Endothelial cell (in vitro differentiated cells): ENCODE measurements at regions not wholly inside any gene's neighbourhood (a gene's known extent, or its start where the extent isn't known, plus 50 kb on each side); places are given as distances from the start of the nearest gene placed in this dataset.
"Not testable (repeated sequence)": the region's sequence is repeated elsewhere in the genome, so short reads cannot be mapped to it uniquely, and the experiment has no call there.

Experiments used
- DNase-seq: peaks from one replicate; pipeline ENCODE4 v3.0.0; 2021; ENCODE audit warnings: low spot score
- H3K27ac Mint-ChIP-seq: one replicate; pipeline ENCODE4 v1.8.0; 2021; ENCODE audit warnings: mixed read lengths, inconsistent platforms; ENCODE audit not compliant: unreplicated experiment
- H3K27me3 Mint-ChIP-seq: one replicate; pipeline ENCODE4 v1.8.0; 2021; ENCODE audit warnings: mild to moderate bottlenecking, moderate library complexity, mixed read lengths, inconsistent platforms; ENCODE audit not compliant: unreplicated experiment
- H3K36me3 Mint-ChIP-seq: one replicate; pipeline ENCODE4 v1.8.0; 2021; ENCODE audit warnings: mild to moderate bottlenecking, low read depth, mixed read lengths, inconsistent platforms; ENCODE audit not compliant: unreplicated experiment
- H3K4me1 Mint-ChIP-seq: one replicate; pipeline ENCODE4 v1.8.0; 2021; ENCODE audit warnings: mild to moderate bottlenecking, mixed read lengths, inconsistent platforms; ENCODE audit not compliant: unreplicated experiment
- H3K4me3 Mint-ChIP-seq: one replicate; pipeline ENCODE4 v1.8.0; 2021; ENCODE audit warnings: mild to moderate bottlenecking, mixed read lengths, inconsistent platforms; ENCODE audit not compliant: unreplicated experiment
- H3K9me3 Mint-ChIP-seq: one replicate; pipeline ENCODE4 v1.8.0; 2021; ENCODE audit warnings: mixed read lengths, inconsistent platforms; ENCODE audit not compliant: unreplicated experiment

GRCh38 chr1:149352205-149352604 lies 122.6 kb upstream of the NBPF19 start:
- H3K4me3 Mint-ChIP-seq, H3K9me3 Mint-ChIP-seq, H3K27ac Mint-ChIP-seq, H3K36me3 Mint-ChIP-seq, H3K4me1 Mint-ChIP-seq, DNase-seq, H3K27me3 Mint-ChIP-seq: not testable (repeated sequence)

GRCh38 chr1:149354579-149354978 lies 120.3 kb upstream of the NBPF19 start:
- not testable (repeated sequence) for H3K27ac Mint-ChIP-seq, H3K4me1 Mint-ChIP-seq, H3K27me3 Mint-ChIP-seq, H3K9me3 Mint-ChIP-seq, H3K36me3 Mint-ChIP-seq, H3K4me3 Mint-ChIP-seq, DNase-seq

GRCh38 chr1:149355748-149356147 lies 119.1 kb upstream of the NBPF19 start:
- not testable (repeated sequence) for H3K4me3 Mint-ChIP-seq, H3K4me1 Mint-ChIP-seq, H3K9me3 Mint-ChIP-seq, H3K27ac Mint-ChIP-seq, H3K27me3 Mint-ChIP-seq, H3K36me3 Mint-ChIP-seq, DNase-seq

- H3K9me3 Mint-ChIP-seq, DNase-seq, H3K27me3 Mint-ChIP-seq, H3K27ac Mint-ChIP-seq, H3K4me3 Mint-ChIP-seq, H3K4me1 Mint-ChIP-seq, H3K36me3 Mint-ChIP-seq: not testable (repeated sequence)
These were observed 118.7 kb upstream of the NBPF19 start for GRCh38 chr1:149356152-149356551.

- H3K4me3 Mint-ChIP-seq, H3K9me3 Mint-ChIP-seq, H3K27me3 Mint-ChIP-seq, H3K4me1 Mint-ChIP-seq, H3K36me3 Mint-ChIP-seq, H3K27ac Mint-ChIP-seq, DNase-seq: not testable (repeated sequence)
These were observed 114.5 kb upstream of the NBPF19 start for GRCh38 chr1:149360351-149360750.

- H3K9me3 Mint-ChIP-seq, H3K27me3 Mint-ChIP-seq, H3K4me3 Mint-ChIP-seq, H3K27ac Mint-ChIP-seq, H3K36me3 Mint-ChIP-seq, DNase-seq, H3K4me1 Mint-ChIP-seq: not testable (repeated sequence)
These were observed 113.5 kb upstream of the NBPF19 start for GRCh38 chr1:149361310-149361709.

- H3K27ac Mint-ChIP-seq, DNase-seq, H3K27me3 Mint-ChIP-seq, H3K4me1 Mint-ChIP-seq, H3K4me3 Mint-ChIP-seq, H3K9me3 Mint-ChIP-seq, H3K36me3 Mint-ChIP-seq: not testable (repeated sequence)
These were observed 110.5 kb upstream of the NBPF19 start for GRCh38 chr1:149364188-149364981.

- H3K9me3 Mint-ChIP-seq, H3K36me3 Mint-ChIP-seq, H3K4me3 Mint-ChIP-seq, H3K27me3 Mint-ChIP-seq, H3K27ac Mint-ChIP-seq, DNase-seq, H3K4me1 Mint-ChIP-seq: not testable (repeated sequence)
These were observed 108.4 kb upstream of the NBPF19 start for GRCh38 chr1:149366402-149366801.

GRCh38 chr1:149367472-149368044 lies 107.3 kb upstream of the NBPF19 start:
- DNase-seq, H3K27me3 Mint-ChIP-seq, H3K4me1 Mint-ChIP-seq, H3K4me3 Mint-ChIP-seq, H3K36me3 Mint-ChIP-seq, H3K9me3 Mint-ChIP-seq, H3K27ac Mint-ChIP-seq: not testable (repeated sequence)

- H3K36me3 Mint-ChIP-seq, H3K4me1 Mint-ChIP-seq, H3K27me3 Mint-ChIP-seq: not testable (repeated sequence)
These were observed 106.5 kb upstream of the NBPF19 start for GRCh38 chr1:149368337-149368736.

GRCh38 chr1:149369081-149369480 lies 105.8 kb upstream of the NBPF19 start:
- H3K27me3 Mint-ChIP-seq, DNase-seq, H3K4me3 Mint-ChIP-seq, H3K27ac Mint-ChIP-seq, H3K4me1 Mint-ChIP-seq, H3K9me3 Mint-ChIP-seq, H3K36me3 Mint-ChIP-seq: not testable (repeated sequence)

More at GRCh38 chr1:149368337-149368736, 106.5 kb upstream of the NBPF19 start:
- H3K9me3 Mint-ChIP-seq, DNase-seq, H3K4me3 Mint-ChIP-seq, H3K27ac Mint-ChIP-seq: not testable (repeated sequence)

GRCh38 chr1:149371955-149372354 lies 102.9 kb upstream of the NBPF19 start:
- not testable (repeated sequence) for DNase-seq, H3K9me3 Mint-ChIP-seq, H3K4me3 Mint-ChIP-seq, H3K27me3 Mint-ChIP-seq, H3K27ac Mint-ChIP-seq, H3K4me1 Mint-ChIP-seq, H3K36me3 Mint-ChIP-seq
